Naive thymus-derived CD8-positive, alpha-beta T cell (primary cell): ENCODE measurements at regions not wholly inside any gene's neighbourhood (a gene's known extent, or its start where the extent isn't known, plus 50 kb on each side); places are given as distances from the start of the nearest gene placed in this dataset.

ENCODE experiments used
- ATAC-seq, 2 donors: fragments of 150-1000 bp; cut with Tn5 transposase in 1 of 2; sonication (Bioruptor Pico), chemical (Tn5 transposase) in 1 of 2; 1 replicate in 1 of 2; 2 replicates in 1 of 2; pipeline ENCODE4 v1.10.0; 2021; ENCODE audit warnings: mild to moderate bottlenecking in 2 of 2, moderate library complexity in 2 of 2
- POLR2A ChIA-PET: fragments of 350-600 bp; sonication (Branson Sonifier 250); formaldehyde crosslinking; loops from one replicate; lab custom pipeline; 2021; ENCODE audit warnings: antibody characterized with exemption; lab: Charles Lee
- DNase-seq, 10 donors: peaks; one replicate each; pipeline versions ENCODE4 v3.0.0 to v3.0.0-alpha.2; 2020 to 2022
- H3K27ac Mint-ChIP-seq, 10 donors: one replicate each; pipeline ENCODE4 v1.8.0; 2020 to 2022; ENCODE audit warnings: mild to moderate bottlenecking in 10 of 10, mixed read lengths in 10 of 10, moderate library complexity in 4 of 10, inconsistent platforms in 1 of 10
- H3K27me3 Mint-ChIP-seq, 5 donors: one replicate each; pipeline ENCODE4 v1.8.0; 2021 to 2022; ENCODE audit warnings: mixed read lengths in 5 of 5
- H3K36me3 Mint-ChIP-seq, 3 donors: one replicate each; pipeline ENCODE4 v1.8.0; 2020 to 2022; ENCODE audit warnings: mixed read lengths in 3 of 3, mild to moderate bottlenecking in 2 of 3, inconsistent platforms in 1 of 3
- H3K4me1 Mint-ChIP-seq, 4 donors: one replicate each; pipeline ENCODE4 v1.8.0; 2021 to 2022; ENCODE audit warnings: mixed read lengths in 4 of 4
- H3K4me3 Mint-ChIP-seq, 10 donors: one replicate each; pipeline ENCODE4 v1.8.0; 2020 to 2022; ENCODE audit warnings: mild to moderate bottlenecking in 10 of 10, mixed read lengths in 10 of 10, moderate library complexity in 6 of 10, inconsistent platforms in 1 of 10
- H3K9me3 Mint-ChIP-seq, 9 donors: one replicate each; pipeline ENCODE4 v1.8.0; 2020 to 2022; ENCODE audit warnings: mixed read lengths in 9 of 9, mild to moderate bottlenecking in 3 of 9, inconsistent platforms in 1 of 9, moderate library complexity in 1 of 9

DNA sequence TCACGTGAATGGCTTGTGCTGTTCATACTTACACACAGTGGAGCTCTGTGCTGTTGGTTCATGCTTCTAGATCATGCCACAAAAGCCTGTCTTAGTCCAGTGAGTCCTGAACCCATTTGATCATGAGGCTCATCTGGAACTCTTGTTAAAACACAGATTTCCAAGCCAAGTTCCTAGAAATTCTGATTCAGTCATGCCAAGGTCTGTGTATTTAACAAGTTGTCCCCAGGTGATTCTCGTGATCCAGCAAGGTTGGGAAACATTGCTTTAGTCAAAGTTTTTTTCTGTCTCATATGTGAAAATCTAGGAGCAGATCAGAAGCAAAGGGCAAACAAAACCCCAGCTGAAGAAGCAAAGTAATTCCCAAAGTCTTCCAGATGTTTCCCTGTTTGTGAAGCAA is 112.5 kb upstream of the GAS1 start:
- H3K27me3 Mint-ChIP-seq = peaks cover 8 to 29% (median 18%) of the 10 kb centered on the region in 5 donors
- DNase-seq = no peak
- H3K4me1 Mint-ChIP-seq = no peaks in the 10 kb centered on the region
- no peak for ATAC-seq
- peaks cover 0 to 5% (median 0%) of the 10 kb centered on the region in 3 donors for H3K36me3 Mint-ChIP-seq
- H3K27ac Mint-ChIP-seq = no peak overlapping the region
- H3K4me3 Mint-ChIP-seq = no peak overlapping the region
- POLR2A ChIA-PET = no interaction called here
- H3K9me3 Mint-ChIP-seq = peaks cover 0 to 14% (median 0%) of the 10 kb centered on the region in 9 donors

DNA sequence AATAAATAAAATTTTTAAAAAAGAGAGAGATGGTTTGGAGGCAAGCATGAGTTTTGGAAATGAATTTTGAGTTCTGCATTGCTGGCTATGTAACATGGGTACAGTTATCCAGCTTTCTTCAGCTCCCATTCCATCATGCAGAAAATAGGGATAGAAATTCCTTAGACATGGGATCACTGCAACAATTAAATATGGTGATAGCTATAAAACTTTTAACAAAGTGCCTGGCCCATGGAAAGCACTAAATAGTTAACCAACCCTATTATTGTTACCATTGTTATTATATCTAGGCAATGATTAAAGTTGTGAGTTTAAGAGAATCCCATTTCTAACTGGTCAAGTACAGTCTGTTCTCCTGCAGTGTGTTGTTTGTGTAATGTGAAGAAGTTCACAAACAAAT is 115.4 kb upstream of the GAS1 start:
- ATAC-seq (no peak), DNase-seq (no peak)
- Mint-ChIP-seq H3K27me3 (peaks cover 8 to 26% (median 18%) of the 10 kb centered on the region in 5 donors), H3K36me3 (peaks cover 0 to 4% (median 0%) of the 10 kb centered on the region in 3 donors), H3K4me3 (no peak overlapping the region), H3K27ac (no peak overlapping the region), H3K4me1 (no peaks in the 10 kb centered on the region), H3K9me3 (peaks cover 0 to 14% (median 0%) of the 10 kb centered on the region in 9 donors)
- POLR2A ChIA-PET = no interaction called here

DNA sequence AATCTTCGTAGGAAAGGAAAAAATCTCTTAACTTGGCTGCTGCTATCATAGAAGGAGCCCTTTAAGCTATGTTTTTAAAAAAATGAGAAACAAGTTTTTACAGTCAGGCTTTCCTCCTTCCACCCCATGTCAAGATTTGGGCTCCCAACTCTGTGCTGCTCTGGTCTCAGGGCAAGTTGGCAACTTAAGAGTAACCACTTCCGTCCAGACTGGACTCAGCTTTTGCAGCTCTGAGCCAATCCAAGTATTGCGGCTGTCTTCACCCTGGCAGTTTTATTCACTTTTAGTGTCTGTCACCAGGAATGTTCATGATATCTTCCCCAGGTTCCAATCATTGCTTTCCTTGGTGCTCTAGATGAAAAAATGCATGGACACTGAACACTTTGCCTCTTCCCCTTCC is 115.9 kb upstream of the GAS1 start:
- POLR2A ChIA-PET = no interaction called here

DNA sequence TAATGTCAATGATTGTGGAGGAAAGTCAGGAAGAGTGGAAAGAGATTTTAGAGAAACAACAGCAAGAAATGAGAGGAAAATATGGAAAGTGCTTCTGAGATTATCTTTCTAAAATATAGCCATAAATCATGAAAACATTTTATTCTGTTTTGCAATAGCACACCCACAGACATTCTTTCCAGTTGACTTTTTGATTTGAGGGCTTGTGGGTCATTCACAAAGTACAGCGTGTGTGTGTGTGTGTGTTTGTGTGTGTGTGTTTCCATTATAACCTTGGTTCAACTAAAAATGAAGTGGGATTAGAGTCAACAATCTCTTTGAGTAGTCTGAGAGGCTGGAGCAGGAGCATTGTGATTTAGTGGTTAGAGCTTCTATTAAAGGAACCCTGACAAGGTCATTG is 116.6 kb upstream of the GAS1 start:
- H3K36me3 Mint-ChIP-seq = no peaks in the 10 kb centered on the region
- no peak for ATAC-seq
- no peak overlapping the region for H3K4me3 Mint-ChIP-seq
- H3K4me1 Mint-ChIP-seq = no peaks in the 10 kb centered on the region
- POLR2A ChIA-PET = no interaction called here
- peaks cover 0 to 4% (median 0%) of the 10 kb centered on the region in 9 donors for H3K9me3 Mint-ChIP-seq
- peaks cover 6 to 15% (median 12%) of the 10 kb centered on the region in 5 donors for H3K27me3 Mint-ChIP-seq
- no peak overlapping the region for H3K27ac Mint-ChIP-seq
- no peak for DNase-seq

More for the DNA sequence above, 115.9 kb upstream of the GAS1 start:
- H3K4me1 Mint-ChIP-seq = no peaks in the 10 kb centered on the region
- no peaks in the 10 kb centered on the region for H3K36me3 Mint-ChIP-seq
- no peak overlapping the region for H3K4me3 Mint-ChIP-seq
- peaks cover 6 to 21% (median 15%) of the 10 kb centered on the region in 5 donors for H3K27me3 Mint-ChIP-seq
- H3K9me3 Mint-ChIP-seq = peaks cover 0 to 10% (median 0%) of the 10 kb centered on the region in 9 donors
- ATAC-seq (no peak), DNase-seq (no peak)
- no peak overlapping the region for H3K27ac Mint-ChIP-seq

DNA sequence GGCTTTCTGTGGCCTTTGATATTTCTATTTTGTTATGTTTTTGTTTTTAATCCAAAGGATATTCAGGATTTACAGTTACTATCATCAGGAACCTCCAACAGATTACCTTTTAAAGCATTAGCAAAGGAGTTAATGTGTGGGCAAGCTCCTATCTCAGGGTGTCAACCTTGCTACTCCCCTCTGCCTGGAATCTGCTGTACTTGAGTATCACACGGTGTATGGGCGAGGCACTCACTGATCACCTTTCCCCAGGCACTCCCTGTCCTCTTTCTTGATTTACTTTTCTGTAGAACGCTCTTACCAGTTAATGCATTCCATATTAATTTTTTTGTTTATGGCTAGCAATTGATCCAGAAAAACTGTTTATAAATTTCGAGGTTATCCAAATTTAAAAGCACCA is 117.0 kb upstream of the GAS1 start:
- no peak overlapping the region for H3K27ac Mint-ChIP-seq
- DNase-seq (no peak), ATAC-seq (no peak)
- H3K4me1 Mint-ChIP-seq = no peaks in the 10 kb centered on the region
- peaks cover 3 to 11% (median 8%) of the 10 kb centered on the region in 5 donors for H3K27me3 Mint-ChIP-seq
- H3K36me3 Mint-ChIP-seq = no peaks in the 10 kb centered on the region
- POLR2A ChIA-PET = no interaction called here
- H3K4me3 Mint-ChIP-seq = no peak overlapping the region
- no peaks in the 10 kb centered on the region for H3K9me3 Mint-ChIP-seq

DNA sequence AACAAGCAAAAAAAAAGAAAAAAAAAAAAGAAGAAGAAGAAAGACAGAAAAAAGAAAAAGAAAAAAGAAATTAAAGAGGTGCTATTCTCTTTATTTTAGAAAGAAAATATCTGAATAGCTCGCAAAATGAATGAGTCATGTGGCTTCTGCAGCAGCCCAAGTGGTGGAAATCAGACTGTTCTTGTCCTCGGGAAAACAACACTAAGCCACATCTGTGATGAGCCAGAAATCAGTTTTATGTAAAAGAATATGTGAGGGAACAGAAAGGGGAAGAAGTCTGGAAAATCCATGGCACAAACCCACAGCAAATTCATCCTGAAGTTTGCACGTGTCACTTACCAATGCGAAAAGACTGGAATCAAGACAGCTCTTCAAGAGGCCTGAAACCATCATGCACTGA is 118.7 kb upstream of the GAS1 start:
- no peak overlapping the region for H3K27ac Mint-ChIP-seq
- no peaks in the 10 kb centered on the region for H3K36me3 Mint-ChIP-seq
- no peak overlapping the region for H3K4me3 Mint-ChIP-seq
- ATAC-seq = no peak
- H3K27me3 Mint-ChIP-seq = peaks cover 0 to 9% (median 7%) of the 10 kb centered on the region in 5 donors
- POLR2A ChIA-PET = no interaction called here
- H3K4me1 Mint-ChIP-seq = no peaks in the 10 kb centered on the region
- no peaks in the 10 kb centered on the region for H3K9me3 Mint-ChIP-seq
- no peak for DNase-seq

DNA sequence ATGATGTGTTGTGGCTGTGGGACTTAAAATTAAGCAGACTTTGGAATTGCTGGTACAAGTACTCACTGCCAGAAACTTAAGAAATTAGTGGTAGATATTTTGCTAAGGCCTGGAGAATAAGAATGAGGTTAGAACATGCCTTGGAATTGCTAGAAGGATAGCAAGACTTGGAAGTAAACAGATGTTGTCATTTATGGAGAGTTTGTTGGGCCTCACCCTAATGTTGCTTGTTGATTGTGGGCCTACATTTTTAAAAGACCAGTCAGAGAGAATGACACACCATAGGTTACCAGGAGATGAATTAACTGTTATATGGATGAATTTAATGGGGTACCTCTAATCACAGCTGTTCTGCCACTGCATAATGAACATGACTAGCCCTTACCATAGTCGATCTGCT is 120.1 kb upstream of the GAS1 start:
- Mint-ChIP-seq H3K4me3 (no peak overlapping the region), H3K27me3 (peaks cover 0 to 4% (median 0%) of the 10 kb centered on the region in 5 donors), H3K36me3 (no peaks in the 10 kb centered on the region), H3K9me3 (no peaks in the 10 kb centered on the region), H3K4me1 (no peaks in the 10 kb centered on the region), H3K27ac (no peak overlapping the region)
- POLR2A ChIA-PET = no interaction called here
- ATAC-seq (no peak), DNase-seq (no peak)

DNA sequence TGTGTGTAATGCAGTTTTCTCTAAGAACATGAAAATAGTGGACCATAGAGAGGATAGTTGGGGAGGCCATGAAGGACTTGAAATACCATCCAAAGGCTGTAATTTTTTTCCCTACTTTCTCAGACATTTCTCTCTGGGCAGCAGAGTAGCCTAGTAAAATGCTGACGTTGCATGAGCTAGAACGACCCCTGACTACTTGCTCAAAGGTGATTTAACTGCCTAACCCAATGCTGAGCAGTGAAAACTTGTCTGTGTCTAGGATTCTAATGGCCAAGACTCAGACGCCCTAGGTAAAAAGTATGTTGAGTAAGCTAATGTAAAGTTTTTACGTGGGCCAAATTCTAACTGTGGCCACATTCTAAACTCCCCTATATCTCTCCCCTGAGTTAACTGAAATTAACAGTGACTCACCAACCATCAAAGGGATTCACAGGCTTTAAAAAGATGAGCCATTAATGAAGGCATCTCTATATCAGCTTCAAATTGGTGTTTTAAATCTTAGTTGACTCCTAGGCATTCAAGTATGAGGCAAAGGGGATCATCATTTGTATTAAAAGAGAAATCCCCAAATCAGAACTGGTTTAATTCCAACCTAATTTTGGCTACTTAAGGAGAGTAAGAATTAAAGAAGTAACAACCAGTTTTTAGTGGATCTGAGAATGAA is 121.0 kb upstream of the GAS1 start:
- Mint-ChIP-seq H3K27ac (no peak overlapping the region), H3K36me3 (no peaks in the 10 kb centered on the region), H3K9me3 (no peaks in the 10 kb centered on the region), H3K4me1 (no peaks in the 10 kb centered on the region), H3K27me3 (peaks cover 0 to 7% (median 1%) of the 10 kb centered on the region in 5 donors), H3K4me3 (no peak overlapping the region)
- DNase-seq (no peak), ATAC-seq (no peak)
- POLR2A ChIA-PET = no interaction called here

DNA sequence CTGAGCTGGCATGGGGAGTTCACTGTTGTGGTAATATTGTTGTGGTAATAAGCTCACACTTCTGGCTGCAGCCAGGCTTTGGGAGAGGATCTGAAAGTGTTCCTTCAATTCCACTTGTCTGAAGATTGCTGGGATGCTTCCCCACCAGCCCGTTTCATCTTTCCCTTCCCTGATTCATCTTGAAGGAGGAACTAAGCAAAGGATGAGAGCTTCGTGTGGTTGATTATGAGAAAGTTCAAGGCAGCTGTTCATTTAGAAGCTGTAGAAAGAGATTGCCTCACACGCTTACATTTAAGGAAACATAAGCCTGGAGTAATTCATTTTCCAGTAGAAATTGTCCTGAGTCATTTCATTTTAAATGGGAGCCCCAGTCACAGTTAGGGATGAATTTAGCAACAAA is 122.4 kb upstream of the GAS1 start:
- DNase-seq (no peak), ATAC-seq (no peak)
- Mint-ChIP-seq H3K27me3 (peaks cover 0 to 7% (median 1%) of the 10 kb centered on the region in 5 donors), H3K4me1 (no peaks in the 10 kb centered on the region), H3K4me3 (no peak overlapping the region), H3K9me3 (no peaks in the 10 kb centered on the region), H3K36me3 (no peaks in the 10 kb centered on the region), H3K27ac (no peak overlapping the region)
- POLR2A ChIA-PET = no interaction called here

DNA sequence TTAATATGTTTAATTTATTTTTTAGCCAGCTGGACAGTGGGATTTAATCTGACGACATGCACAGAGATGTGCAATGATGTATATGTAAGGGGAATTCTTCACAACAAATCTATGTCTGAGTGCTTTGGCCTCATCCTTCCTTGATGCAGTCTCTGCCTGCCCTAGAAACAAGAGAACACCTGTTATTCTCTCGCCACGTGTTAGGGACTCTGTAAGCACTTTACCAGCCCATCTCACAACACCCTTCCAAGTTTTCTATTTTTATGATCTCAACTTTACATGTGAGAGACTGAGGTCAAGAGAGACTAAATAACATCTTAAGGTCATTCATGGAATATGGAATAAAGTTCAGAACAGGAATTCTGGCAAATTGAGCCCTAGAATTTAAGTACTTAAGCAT is 123.0 kb upstream of the GAS1 start:
- no peak overlapping the region for H3K4me3 Mint-ChIP-seq
- H3K36me3 Mint-ChIP-seq = no peaks in the 10 kb centered on the region
- POLR2A ChIA-PET = no interaction called here
- H3K9me3 Mint-ChIP-seq = no peaks in the 10 kb centered on the region
- no peak overlapping the region for H3K27ac Mint-ChIP-seq
- no peak for DNase-seq
- H3K27me3 Mint-ChIP-seq = peaks cover 0 to 7% (median 1%) of the 10 kb centered on the region in 5 donors
- ATAC-seq = no peak
- no peaks in the 10 kb centered on the region for H3K4me1 Mint-ChIP-seq

DNA sequence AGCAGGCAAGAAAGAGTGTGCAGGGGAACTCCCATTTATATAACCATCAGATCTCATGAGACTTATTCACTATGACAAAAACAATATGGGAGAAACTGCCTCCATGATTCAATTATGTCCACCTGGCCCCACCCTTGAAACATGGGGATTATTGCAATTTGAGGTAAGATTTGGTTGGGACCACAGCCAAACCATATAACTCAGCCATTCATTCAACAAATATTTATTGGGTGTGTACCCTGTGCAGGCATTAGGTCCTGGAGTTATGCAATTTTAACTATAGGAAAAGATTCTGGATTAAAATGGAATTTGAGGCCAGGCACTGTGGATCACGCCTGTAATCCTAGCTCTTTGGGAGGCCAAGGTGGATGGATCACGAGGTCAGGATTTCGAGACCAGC is 124.2 kb upstream of the GAS1 start:
- H3K4me3 Mint-ChIP-seq = no peak overlapping the region
- no peaks in the 10 kb centered on the region for H3K36me3 Mint-ChIP-seq
- H3K27ac Mint-ChIP-seq = no peak overlapping the region
- ATAC-seq (no peak), DNase-seq (no peak)
- no peaks in the 10 kb centered on the region for H3K4me1 Mint-ChIP-seq
- no peaks in the 10 kb centered on the region for H3K9me3 Mint-ChIP-seq
- H3K27me3 Mint-ChIP-seq = peaks cover 0 to 7% (median 1%) of the 10 kb centered on the region in 5 donors
- POLR2A ChIA-PET = no interaction called here

DNA sequence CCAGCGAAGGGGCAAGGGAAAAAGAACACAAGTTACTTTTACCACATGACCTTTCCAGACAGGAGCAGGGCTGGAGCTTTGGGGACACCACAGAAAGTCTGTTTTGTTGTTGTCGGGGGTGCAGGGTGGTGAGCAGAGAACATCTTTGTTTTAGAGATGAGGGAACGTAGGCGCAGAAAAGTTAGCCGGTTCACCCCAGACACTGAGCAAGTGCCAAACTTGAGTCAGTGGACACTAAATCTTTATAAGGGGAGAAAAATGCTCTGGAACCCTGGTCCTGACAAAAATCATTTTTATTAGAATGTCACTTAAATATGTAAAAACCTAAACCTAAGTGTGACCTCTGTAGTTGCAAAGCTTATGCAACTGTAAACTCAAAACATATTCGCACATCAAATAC is 126.4 kb upstream of the GAS1 start:
- Mint-ChIP-seq H3K4me3 (no peak overlapping the region), H3K27me3 (peaks cover 0 to 7% (median 1%) of the 10 kb centered on the region in 5 donors), H3K27ac (no peak overlapping the region), H3K36me3 (no peaks in the 10 kb centered on the region), H3K9me3 (peaks cover 0 to 4% (median 0%) of the 10 kb centered on the region in 9 donors), H3K4me1 (no peaks in the 10 kb centered on the region)
- no peak for ATAC-seq
- POLR2A ChIA-PET = no interaction called here
- DNase-seq = no peak

DNA sequence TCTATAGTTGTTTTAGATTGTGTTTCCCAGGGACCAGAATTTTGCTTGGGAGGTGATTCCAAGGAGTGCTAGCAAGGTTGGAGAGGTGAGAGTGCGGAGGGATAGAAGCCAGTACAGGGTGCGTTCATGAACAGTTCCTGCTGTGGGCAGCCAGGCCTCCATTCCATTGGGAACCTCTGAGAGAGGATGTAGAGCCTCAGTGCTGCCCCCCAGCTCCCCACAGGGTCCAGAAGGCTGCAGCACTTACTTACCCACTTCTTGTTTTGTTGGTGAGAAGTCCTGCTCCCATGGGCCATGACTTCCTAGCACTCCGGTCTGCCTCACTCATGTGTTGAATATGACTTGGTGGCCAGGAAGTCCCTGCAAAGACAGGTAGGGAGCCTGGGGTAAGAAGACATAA is 128.2 kb upstream of the GAS1 start:
- peak overlapping the region in 1 of 10 donors; percentile 4 for H3K27ac Mint-ChIP-seq
- no peaks in the 10 kb centered on the region for H3K4me1 Mint-ChIP-seq
- H3K27me3 Mint-ChIP-seq = peaks cover 0 to 3% (median 1%) of the 10 kb centered on the region in 5 donors
- H3K36me3 Mint-ChIP-seq = no peaks in the 10 kb centered on the region
- DNase-seq = no peak
- POLR2A ChIA-PET = no interaction called here
- ATAC-seq = no peak
- peaks cover 0 to 16% (median 6%) of the 10 kb centered on the region in 9 donors for H3K9me3 Mint-ChIP-seq
- no peak overlapping the region for H3K4me3 Mint-ChIP-seq

DNA sequence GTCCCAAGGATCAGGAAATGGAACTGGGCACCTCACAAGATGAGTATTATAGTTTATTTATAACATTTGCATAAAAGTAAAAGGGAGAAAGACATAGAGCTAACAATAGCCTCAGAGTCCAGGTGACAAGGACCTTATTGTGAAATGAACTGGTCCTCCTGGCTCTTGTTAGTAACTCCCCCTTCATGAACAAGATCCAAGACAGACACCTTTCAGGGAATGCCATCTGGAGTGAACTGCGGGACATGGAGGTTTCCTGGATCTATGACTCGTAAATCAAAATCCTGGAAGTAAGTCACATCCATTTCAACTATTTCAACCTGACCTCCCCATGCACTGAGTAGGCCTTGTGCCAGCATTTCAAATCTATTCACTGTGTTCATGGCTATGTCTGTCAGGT is 129.5 kb upstream of the GAS1 start:
- Mint-ChIP-seq H3K27ac (no peak overlapping the region), H3K4me3 (no peak overlapping the region), H3K9me3 (peaks cover 0 to 16% (median 7%) of the 10 kb centered on the region in 9 donors), H3K4me1 (no peaks in the 10 kb centered on the region), H3K27me3 (peaks cover 0 to 3% (median 1%) of the 10 kb centered on the region in 5 donors), H3K36me3 (no peaks in the 10 kb centered on the region)
- no peak for DNase-seq
- POLR2A ChIA-PET = no interaction called here
- ATAC-seq = no peak
